GM19372 (cell line): ENCODE measurements at regions not wholly inside any gene's neighbourhood (a gene's known extent, or its start where the extent isn't known, plus 50 kb on each side); places are given as distances from the start of the nearest gene placed in this dataset.

Experiments
- ATAC-seq: cut with Tn5 transposase; IDR thresholded peaks from one replicate; pipeline ENCODE4 v1.9.1; 2021; ENCODE audit warnings: mild to moderate bottlenecking, low read depth, moderate library complexity; ENCODE audit not compliant: unreplicated experiment

DNA sequence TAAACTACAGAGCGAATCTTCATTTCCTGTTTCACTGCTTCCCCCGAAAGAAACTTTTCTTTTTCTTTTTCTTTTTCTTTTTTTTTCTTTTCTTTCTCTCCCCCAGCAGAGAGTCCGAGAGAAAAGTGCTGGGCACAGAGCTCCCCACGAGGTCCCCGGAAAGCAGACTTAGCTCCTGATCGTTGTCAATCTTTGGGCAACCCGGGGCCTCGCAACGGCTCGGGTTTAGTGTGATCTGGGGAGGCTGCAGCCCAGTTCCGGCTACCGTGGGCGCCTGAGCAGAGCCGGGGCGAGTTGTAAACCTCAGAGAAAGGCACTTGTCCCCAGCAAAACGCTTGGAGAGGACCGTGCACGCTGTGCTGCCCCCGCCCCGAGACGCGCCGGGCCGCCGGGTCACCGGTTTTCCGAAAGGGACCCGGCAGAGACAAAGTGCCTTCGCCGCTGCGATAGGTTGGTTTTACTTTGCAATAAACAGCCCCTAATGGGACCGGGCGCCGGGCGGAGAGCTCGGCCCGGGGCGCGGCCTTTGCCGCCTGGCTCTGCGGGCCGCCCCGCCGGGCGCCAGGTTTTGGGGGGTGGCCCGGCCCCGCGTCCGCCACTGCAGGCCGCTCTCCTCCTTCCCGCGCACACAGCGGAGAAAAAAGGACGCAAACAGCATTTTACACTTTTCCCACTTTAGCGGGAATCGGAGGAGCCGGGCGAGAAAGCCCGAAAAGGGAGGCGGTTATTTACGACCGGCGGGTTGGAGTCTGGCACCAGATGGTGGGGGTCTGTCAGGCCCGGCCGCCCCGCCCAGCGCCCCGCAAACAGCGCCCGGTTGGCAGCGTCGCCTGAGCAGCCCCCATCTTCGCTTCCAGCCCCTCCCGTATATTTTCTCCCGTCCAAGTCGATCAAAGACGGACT is 136.0 kb downstream of the INSIG2 start:
- peak; percentile 67 for ATAC-seq

DNA sequence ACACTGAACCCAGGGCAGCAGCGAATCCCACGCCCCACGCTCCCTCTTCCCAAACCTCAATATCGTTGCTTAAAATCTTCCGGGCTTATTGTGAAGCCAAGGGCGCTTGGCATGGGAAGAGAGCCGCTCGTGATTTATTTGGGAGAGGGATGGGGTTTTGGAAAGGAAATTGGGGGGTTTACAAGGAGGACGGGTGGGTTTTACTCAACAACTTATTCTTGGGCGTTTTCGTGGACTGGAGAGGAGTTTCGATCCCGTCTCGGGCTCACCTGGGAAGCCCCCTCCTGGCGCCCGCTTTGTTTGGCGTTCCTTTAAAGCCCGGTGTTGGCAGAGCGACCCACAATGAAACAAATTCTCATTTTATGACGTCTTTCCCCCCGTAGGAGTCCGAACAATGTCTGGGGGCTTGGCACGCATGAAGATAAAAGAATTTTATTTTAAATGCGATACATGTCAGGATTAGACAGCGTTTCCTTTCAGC is 135.3 kb downstream of the INSIG2 start:
- no peak for ATAC-seq

GRCh38 chr2:118222672-118223421 is 134.6 kb downstream of the INSIG2 start:
- no peak for ATAC-seq

GRCh38 chr2:118222273-118222594 is 134.0 kb downstream of the INSIG2 start:
- no peak for ATAC-seq

DNA sequence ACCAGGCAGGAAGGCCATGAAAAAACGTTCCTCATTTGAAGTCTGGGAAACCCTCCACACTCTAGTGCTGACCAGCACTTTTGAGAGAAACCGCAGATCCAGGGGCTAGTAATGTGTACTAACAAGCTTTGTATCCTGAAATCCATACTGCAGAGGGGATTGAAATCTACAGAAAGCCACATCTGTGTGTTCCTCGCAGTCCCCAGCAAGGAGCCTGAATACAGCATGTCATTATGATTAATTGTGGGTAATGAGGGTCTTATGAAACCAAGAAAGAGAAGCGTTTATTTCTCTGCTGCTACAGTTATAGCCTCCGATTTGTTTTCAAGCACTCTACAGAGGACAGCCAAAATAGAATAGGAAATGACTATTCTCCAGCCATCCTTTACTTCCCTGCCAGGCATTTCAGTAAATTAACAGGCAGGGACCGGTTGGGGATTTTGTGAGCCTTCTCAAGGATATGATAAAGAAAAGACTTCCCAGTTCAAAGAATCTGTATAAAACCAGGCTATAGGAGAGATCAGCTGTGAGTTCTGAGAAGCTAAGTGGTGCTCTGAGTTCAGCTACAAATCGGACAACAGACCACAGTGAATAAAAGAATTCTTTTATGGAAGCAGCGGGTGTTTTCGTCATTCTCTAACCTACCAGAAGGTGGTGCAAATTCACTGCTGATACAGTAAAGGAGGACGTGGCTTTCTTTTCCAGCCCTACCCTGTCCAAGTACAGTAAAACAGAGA is 133.4 kb downstream of the INSIG2 start:
- ATAC-seq, result peak; percentile 48

GRCh38 chr2:118219611-118220010 is 131.3 kb downstream of the INSIG2 start:
- ATAC-seq, result no peak

DNA sequence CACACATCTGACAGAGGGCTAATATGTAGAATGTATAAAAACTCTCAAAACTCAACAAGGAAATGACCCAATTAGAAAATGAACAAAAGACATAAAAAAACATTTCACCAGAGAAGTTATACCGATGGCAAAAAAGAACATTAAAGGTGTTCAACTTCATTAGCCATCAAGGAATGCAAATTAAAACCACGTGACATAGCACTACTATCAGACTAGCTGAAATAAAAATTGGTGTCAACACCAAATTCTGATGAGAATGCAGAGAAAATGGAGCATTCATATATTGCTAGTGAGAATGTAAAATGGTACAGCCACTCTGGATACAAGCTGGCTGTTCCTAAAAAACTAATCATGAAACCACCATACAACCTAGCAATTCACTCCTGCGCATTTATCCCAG is 128.0 kb downstream of the INSIG2 start:
- ATAC-seq, result no peak

DNA sequence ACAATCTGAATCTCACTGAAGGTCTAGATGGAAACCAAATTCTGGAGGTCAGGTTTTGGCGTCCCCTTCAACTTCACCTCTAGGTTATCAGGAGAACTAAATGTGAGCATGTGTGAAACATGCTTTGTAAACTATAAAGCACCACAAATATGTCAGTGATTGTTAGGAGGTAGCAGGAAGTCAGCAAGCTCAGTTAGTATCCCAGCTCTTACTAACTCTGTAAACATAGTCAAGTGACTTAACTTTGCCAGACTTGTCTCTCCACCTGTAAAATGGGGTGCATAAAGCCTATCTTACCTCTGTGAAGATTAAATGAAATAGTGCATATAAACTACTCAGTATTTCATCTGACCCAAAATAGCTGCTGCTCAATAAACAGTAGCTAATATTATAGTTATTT is 121.5 kb downstream of the INSIG2 start:
- no peak for ATAC-seq

- ATAC-seq, result no peak
Measured at GRCh38 chr2:118207889-118208288, 119.6 kb downstream of the INSIG2 start.

- ATAC-seq, result peak; percentile 90
Measured at GRCh38 chr2:118202707-118203303, 114.5 kb downstream of the INSIG2 start.

- no peak for ATAC-seq
Measured at GRCh38 chr2:118198268-118198667, 110.0 kb downstream of the INSIG2 start.

DNA sequence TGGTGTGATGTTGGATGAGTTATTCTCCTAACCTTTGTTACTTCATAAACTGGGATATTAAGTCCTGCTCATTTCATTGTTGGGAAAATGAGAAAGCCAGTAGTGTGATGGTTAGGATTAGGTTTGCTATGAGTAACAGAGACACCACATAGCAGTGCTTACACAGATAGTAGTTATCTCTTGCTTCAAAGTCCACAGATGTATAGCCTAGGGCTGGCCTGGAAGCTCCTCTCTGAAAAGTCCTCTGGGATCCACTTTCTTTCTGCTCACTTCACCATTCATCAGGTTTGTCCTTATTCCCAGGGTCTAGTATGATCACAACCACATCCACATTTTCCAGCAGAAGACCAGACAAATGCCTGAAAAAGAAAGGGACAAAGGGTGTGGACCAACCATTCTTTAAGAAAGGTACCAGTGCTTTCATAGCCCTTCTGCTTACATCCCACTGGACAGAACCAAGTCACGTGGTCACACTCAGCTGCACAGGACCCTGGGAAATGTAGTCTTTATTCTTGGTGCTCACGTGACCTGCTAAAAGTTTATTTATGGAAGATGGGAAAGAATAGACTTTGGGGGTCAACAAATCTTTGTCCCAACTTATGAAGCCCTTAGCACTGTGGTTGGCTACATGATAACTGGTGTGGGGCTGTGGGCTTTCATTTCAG is 108.9 kb downstream of the INSIG2 start:
- ATAC-seq, result peak; percentile 64

- no peak for ATAC-seq
Measured at GRCh38 chr2:118190474-118190873, 102.2 kb downstream of the INSIG2 start.

DNA sequence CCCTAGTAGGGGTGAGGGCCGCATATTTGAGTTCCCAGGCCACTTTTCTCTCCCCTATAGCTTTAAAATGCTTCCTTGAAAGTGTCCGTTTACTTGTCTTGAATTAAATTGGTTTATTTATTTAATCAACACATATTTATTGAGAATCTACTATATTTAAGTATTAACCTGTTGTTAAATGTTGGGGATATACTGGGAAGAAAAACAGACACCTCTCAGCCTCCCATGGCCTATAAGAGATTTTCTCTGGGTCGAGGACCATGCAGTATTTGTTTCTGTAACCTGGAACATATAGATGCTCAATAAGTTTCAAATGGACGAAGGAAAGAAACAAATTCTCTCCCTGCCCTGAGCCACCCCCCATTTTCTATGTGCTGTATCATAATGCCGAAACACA is 98.6 kb downstream of the INSIG2 start:
- no peak for ATAC-seq

- ATAC-seq, result peak; percentile 90
Measured at GRCh38 chr2:118186110-118186857, 98.0 kb downstream of the INSIG2 start.

DNA sequence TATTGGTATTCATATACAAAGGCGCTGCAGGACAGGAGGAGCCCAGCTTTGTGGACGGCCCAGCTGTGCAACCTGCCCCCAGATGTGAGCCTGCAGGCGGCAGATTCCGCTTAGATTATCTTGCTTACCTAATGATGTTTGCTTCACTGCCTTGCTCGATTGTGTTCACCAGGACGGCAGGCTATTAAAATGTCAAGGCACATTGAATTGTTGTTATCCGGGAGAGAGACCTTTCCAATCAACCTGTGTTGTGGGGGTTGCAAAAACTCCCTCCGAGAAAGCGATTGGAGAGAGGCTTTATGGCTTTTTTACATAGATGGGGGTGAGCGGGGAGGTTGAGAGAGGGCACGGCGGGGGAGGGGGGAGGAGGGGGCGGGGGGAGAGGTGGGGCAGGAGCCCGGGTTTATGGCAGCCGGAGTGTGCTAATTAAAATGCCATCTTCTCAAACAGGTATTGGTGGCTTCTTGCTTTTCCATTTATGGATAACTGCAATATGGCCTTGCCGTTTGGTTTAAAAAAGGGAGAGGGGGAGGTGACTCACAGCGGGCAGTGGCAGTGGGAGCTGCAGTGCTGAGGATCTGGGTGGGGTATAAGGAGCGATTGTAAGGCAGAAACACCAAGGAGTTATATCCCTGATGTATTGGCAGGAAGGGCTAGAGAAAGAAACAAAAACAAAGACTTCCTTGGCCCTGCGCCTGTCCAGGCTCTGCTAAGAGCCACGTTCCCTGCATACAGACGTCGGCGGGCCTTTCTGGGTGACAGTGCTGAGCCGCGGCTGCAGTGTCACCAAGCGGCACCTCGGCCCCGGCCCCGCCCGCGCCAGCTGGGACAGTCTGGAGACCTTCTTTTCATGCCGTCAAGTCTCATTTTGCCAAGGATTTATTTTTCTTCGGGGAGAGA is 97.2 kb downstream of the INSIG2 start:
- ATAC-seq, result peak; percentile 63

- no peak for ATAC-seq
Measured at GRCh38 chr2:118183381-118183780, 95.1 kb downstream of the INSIG2 start.

- no peak for ATAC-seq
Measured at GRCh38 chr2:118179445-118179844, 91.2 kb downstream of the INSIG2 start.
